Inferior parietal cortex (tissue), 1 donor: ENCODE measurements at regions not wholly inside any gene's neighbourhood (a gene's known extent, or its start where the extent isn't known, plus 50 kb on each side); places are given as distances from the start of the nearest gene placed in this dataset.

Experiments
- DNase-seq: peaks from one replicate; pipeline ENCODE4 v3.0.0-alpha.2; 2016; ENCODE audit errors: extremely low spot score

- no peak for DNase-seq
Measured at GRCh38 chr13:64338671-64339070, 2891.5 kb downstream of the PCDH9 start.

GRCh38 chr13:64333888-64334287 lies 2896.2 kb downstream of the PCDH9 start:
- DNase-seq = no peak

DNA sequence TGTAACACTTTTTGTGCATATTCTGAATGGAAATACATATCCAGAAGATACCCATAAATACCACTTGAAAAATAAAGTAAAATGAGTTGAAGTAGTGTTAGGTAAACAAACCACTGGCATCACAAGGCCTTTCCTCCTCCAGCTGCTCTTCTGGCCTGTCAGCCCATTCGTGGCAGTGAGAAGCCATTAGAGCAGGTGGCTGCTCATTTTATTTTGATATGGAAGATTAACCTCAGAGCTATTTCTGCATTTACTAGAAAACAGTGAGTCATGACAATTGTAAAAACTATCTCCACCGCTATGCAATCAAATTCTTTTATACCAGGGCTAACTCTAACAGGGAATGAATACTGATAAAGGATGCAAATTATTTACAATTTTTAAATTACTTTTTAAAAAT lies 2898.1 kb downstream of the PCDH9 start:
- no peak for DNase-seq

GRCh38 chr13:64327505-64328194 lies 2902.5 kb downstream of the PCDH9 start:
- no peak for DNase-seq

GRCh38 chr13:64314331-64314730 lies 2898.7 kb upstream of the PCDH20 start:
- no peak for DNase-seq

- no peak for DNase-seq
Measured at GRCh38 chr13:64311948-64312347, 2896.3 kb upstream of the PCDH20 start.

DNA sequence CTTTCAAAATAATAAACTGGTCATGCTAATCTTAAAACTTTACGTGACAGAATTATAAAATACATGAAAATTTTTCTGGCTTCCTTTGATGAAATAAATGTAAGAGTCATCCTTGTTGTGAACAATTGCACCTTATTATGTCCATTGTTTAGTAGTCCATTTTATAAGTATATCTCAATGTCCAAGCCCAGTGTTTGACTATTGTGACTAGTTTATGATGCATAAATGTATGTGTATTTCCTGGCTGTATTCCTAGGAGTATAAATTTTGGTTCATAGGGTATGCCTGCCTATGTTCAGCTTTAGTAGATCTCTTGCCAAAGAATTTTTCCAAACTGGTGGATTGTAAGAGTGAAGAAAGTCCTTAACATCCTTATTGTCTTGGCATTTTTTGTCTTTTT lies 2895.5 kb upstream of the PCDH20 start:
- no peak for DNase-seq

- DNase-seq = no peak
Measured at GRCh38 chr13:64305246-64305645, 2889.6 kb upstream of the PCDH20 start.

GRCh38 chr13:64300239-64300638 lies 2884.6 kb upstream of the PCDH20 start:
- no peak for DNase-seq

GRCh38 chr13:64293923-64294322 lies 2878.3 kb upstream of the PCDH20 start:
- no peak for DNase-seq

- no peak for DNase-seq
Measured at GRCh38 chr13:64289702-64290101, 2874.1 kb upstream of the PCDH20 start.

- DNase-seq = no peak
Measured at GRCh38 chr13:64283926-64284325, 2868.3 kb upstream of the PCDH20 start.

- no peak for DNase-seq
Measured at GRCh38 chr13:64278493-64278892, 2862.8 kb upstream of the PCDH20 start.

GRCh38 chr13:64277097-64277496 lies 2861.4 kb upstream of the PCDH20 start:
- DNase-seq = no peak

DNA sequence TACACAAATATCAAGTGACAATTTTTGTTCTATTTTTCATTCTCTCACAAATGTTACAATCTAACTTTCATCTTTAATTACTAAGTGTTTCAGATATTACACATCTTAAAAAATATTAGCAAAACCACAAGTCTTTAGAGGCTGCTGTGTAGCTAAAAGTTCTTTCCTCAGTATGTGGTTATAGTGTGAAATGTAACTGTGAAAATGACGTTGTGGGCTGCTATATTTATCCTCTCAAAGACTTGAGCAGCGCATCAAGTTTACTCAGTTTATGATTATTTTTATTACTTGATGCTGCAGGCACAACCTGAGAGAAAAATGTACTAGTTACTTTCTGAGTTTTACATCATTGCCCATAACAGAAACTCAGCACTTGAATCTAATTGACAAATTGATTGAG lies 2860.6 kb upstream of the PCDH20 start:
- no peak for DNase-seq

DNA sequence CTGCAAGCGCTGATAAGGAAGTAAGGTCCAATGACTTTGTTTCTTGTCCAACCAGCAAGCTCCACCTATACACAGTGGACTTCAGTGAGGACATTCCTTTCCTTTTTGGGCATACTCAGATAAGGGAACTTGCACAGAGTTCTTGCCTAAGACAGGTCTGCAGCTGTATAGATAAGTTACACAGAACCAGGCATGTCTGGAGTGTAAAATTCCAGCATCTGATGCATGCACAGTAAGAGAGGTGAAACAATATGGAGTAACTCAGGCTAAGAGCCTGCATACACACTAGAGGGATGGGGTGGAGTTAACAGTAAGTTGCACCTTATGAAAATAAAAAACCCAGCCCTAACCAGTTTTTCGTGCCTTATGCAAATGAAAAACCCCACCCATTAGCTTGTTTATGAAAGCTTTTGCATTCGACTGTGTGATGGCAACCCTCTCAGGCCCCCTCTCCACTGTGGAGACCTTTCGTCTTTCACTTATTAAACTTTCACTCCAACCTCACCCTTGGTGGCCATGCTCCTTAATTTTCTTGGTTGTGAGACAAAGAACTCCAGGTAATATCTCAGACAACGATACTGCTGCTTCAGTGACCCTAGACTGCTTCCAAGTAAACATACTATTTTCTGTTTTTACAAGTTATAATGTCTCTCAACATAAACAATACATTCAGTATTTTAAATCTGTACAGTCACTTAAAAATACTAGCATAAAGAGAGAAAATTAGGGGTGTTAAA lies 2859.0 kb upstream of the PCDH20 start:
- DNase-seq = no peak

DNA sequence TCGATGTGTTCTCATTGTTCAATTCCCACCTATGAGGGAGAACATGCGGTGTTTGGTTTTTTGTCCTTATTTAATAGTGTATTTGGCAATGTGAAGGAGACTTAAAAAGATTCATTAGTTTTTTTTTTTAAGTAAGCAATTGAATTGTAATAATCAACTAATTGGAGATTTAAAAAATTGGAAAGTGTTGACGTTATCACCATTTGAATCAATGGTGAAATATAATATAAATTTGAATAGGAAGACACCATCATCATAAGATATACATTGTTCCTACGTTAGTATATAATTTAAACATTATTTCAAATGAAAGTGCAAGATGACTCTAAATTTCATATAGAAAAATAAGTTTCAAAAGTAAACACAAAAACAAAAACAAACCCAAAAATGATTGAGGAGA lies 2858.1 kb upstream of the PCDH20 start:
- no peak for DNase-seq

DNA sequence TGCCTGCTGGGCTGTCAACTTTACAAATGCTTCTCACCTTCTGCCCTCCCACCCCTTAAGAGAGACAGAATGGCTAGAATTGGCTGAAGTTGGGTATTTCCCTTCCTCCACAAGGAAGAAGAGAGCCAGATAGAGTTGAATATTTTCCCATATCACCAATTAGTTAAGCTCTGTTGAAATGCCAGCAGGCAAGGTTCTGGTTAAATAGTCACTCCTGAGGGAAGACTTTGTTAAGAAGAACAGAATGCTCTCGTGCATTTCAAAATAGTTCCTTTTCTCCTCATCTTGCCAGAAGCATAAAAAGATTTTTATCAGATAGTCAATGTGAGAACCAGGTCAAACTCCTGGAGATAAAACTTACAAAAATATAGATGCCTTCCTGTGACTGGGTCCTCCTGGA lies 2857.0 kb upstream of the PCDH20 start:
- DNase-seq = no peak

- DNase-seq = no peak
Measured at GRCh38 chr13:64266024-64266423, 2850.4 kb upstream of the PCDH20 start.

DNA sequence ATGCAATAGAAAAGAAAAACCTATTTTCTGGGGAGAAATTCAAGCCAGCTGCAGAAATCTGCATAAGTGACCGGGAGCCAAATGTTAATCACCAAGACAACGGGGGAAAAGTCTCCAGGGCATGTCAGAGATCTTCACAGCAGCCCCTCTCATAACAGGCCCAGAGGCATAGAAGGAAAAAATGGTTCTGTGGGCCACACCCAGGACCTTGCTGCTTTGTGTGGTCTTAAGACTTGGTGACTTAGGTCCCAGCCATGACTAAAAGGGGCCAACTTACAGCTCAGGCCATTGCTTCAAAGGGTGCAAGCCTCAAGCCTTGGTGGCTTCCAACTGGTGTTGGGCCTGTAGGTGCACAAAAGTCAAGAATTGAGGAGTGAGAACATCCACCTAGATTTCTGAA lies 2847.6 kb upstream of the PCDH20 start:
- DNase-seq = no peak

DNA sequence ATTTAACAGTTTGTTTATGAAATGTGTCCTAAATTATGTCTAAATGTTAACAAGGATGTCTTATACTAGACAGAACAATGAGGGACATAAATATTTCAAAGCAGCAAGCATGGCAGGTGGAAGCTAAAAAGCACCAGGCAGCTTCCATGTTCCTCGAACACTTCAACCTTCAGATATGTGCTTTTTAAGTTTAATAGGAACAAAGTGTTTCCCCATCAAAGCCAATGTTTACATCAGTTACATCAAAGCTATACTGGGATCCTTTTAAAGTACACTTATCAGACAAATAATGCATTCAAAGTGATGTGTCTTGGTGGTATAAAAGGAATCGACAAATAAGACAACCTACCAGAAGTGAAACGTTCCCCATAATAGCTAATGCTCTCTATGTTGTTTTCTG lies 2841.1 kb upstream of the PCDH20 start:
- DNase-seq = no peak

DNA sequence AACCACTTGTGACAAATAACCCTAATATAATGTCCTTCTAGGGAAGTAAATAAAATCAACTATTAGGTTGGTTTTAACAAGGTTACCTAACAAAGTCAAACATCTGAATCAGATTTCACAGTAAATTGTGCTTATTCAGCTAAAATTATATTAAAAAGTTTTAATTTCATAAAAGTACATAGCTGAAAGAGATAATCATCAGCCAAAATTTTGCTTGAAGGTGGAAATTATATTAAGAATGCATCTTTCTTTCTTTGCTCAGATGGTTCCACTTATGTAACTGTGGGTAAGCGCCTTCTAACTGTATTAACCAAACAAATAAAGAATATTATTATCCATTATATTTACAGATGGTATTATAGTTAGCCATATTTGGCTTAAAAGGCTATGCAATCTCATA lies 2840.3 kb upstream of the PCDH20 start:
- DNase-seq = no peak

DNA sequence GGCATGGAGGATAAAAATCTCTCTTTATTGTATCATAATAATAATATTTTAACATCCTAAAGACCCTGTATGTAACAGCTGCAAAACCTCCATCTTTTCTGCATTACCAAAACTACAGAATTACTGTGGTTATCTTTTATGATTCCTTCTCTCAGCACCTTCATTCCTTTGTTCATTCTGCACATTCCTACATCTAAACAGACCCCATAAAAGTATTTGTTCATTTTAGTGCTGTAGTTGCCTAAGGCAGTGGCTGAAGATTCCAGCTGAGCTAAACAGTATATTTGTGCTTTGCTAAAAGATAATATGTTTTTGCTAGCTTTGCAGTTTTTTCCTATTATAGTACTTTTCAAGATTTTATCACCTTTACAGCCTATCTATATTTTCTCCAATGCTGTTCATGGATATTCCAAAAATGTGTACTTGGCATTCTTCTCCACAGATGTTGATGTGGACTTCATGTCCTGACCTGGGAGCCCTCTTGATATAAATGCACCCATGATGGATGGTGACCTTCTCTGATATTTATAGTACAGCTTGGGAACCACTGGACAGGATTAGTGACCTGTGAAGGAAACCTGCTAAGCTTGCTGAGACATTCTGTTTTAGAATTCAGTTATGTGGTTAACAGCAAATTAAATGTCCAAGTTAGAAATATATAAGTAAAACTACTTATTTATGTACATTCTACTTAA lies 2832.9 kb upstream of the PCDH20 start:
- no peak for DNase-seq
